Glomerular endothelial cell (primary cell): ENCODE measurements at regions not wholly inside any gene's neighbourhood (a gene's known extent, or its start where the extent isn't known, plus 50 kb on each side); places are given as distances from the start of the nearest gene placed in this dataset.
"Not testable (repeated sequence)": the region's sequence is repeated elsewhere in the genome, so short reads cannot be mapped to it uniquely, and the experiment has no call there.

Experiments
- DNase-seq: peaks from one replicate; pipeline ENCODE4 v3.0.0-alpha.2; 2011; ENCODE audit warnings: low read depth, low spot score; ENCODE audit errors: extremely low read depth

- DNase-seq, result no peak
These were observed 211.9 kb upstream of the IRX4 start for GRCh38 chr5:2094616-2094995.

GRCh38 chr5:2093859-2094615 lies 211.3 kb upstream of the IRX4 start:
- peak; percentile 54 for DNase-seq

- DNase-seq, result no peak
These were observed 209.2 kb upstream of the IRX4 start for GRCh38 chr5:2091921-2092320.

GRCh38 chr5:2087980-2088379 lies 205.3 kb upstream of the IRX4 start:
- DNase-seq, result no peak

GRCh38 chr5:2075365-2075764 lies 192.6 kb upstream of the IRX4 start:
- DNase-seq, result no peak

- DNase-seq, result no peak
These were observed 188.8 kb upstream of the IRX4 start for GRCh38 chr5:2071562-2071961.

GRCh38 chr5:2070787-2071186 lies 188.1 kb upstream of the IRX4 start:
- DNase-seq, result not testable (repeated sequence)

GRCh38 chr5:2068531-2068930 lies 185.8 kb upstream of the IRX4 start:
- no peak for DNase-seq

GRCh38 chr5:2066373-2066772 lies 183.6 kb upstream of the IRX4 start:
- DNase-seq, result no peak

GRCh38 chr5:2063380-2063779 lies 180.7 kb upstream of the IRX4 start:
- DNase-seq, result not testable (repeated sequence)

- DNase-seq, result no peak
These were observed 170.0 kb upstream of the IRX4 start for GRCh38 chr5:2052687-2053086.

GRCh38 chr5:2049876-2050275 lies 167.2 kb upstream of the IRX4 start:
- no peak for DNase-seq

GRCh38 chr5:2048664-2049063 lies 165.9 kb upstream of the IRX4 start:
- no peak for DNase-seq

- DNase-seq, result no peak
These were observed 164.7 kb upstream of the IRX4 start for GRCh38 chr5:2047341-2047927.

- DNase-seq, result no peak
These were observed 161.3 kb upstream of the IRX4 start for GRCh38 chr5:2044041-2044440.

- DNase-seq, result no peak
These were observed 156.4 kb upstream of the IRX4 start for GRCh38 chr5:2039180-2039531.

GRCh38 chr5:2038321-2039179 lies 155.8 kb upstream of the IRX4 start:
- no peak for DNase-seq

- no peak for DNase-seq
These were observed 154.2 kb upstream of the IRX4 start for GRCh38 chr5:2036885-2037284.

GRCh38 chr5:2032432-2032831 lies 149.7 kb upstream of the IRX4 start:
- no peak for DNase-seq

GRCh38 chr5:2031581-2031980 lies 148.9 kb upstream of the IRX4 start:
- no peak for DNase-seq

- no peak for DNase-seq
These were observed 147.4 kb upstream of the IRX4 start for GRCh38 chr5:2030131-2030530.

- DNase-seq, result no peak
These were observed 146.5 kb upstream of the IRX4 start for GRCh38 chr5:2029206-2029605.
